Esophagus muscularis mucosa (tissue), 3 donors: ENCODE measurements at regions not wholly inside any gene's neighbourhood (a gene's known extent, or its start where the extent isn't known, plus 50 kb on each side); places are given as distances from the start of the nearest gene placed in this dataset.

Experiments
- CTCF ChIP-seq, 3 experiments: fragments of 200-600 bp in 2 of 3; fragments of 450-650 bp in 1 of 3; sonication (generic) in 2 of 3; IDR thresholded peaks; one replicate each; pipeline ENCODE4 v1.5.1; 2017 to 2019; ENCODE audit warnings: antibody characterized with exemption in 3 of 3, mild to moderate bottlenecking in 2 of 3, moderate library complexity in 1 of 3
- EP300 ChIP-seq: sonication (generic); formaldehyde crosslinking; IDR thresholded peaks from one replicate; pipeline ENCODE4 v1.6.1; 2017; ENCODE audit warnings: antibody characterized with exemption

- TF ChIP-seq CTCF (IDR thresholded peaks at IDR 0.05) (no peak), EP300 (no peak)
These were observed 110.4 kb upstream of the NGF start for GRCh38 chr1:115448282-115449044.
